Astrocyte (in vitro differentiated cells and primary cell): ENCODE measurements at regions not wholly inside any gene's neighbourhood (a gene's known extent, or its start where the extent isn't known, plus 50 kb on each side); places are given as distances from the start of the nearest gene placed in this dataset.

ENCODE experiments used
- CTCF ChIP-seq: IDR thresholded peaks from 2 replicates; pipeline ENCODE4 v1.5.1; 2011; ENCODE audit warnings: low read depth, mild to moderate bottlenecking, inconsistent platforms, low read length, moderate library complexity; ENCODE audit not compliant: insufficient read depth
- EZH2 ChIP-seq: IDR thresholded peaks from 2 replicates; pipeline ENCODE4 v1.6.1; 2012; ENCODE audit warnings: mild to moderate bottlenecking, low read length, inconsistent platforms; ENCODE audit not compliant: insufficient read depth

GRCh38 chr7:86130268-86130667 lies 513.4 kb upstream of the GRM3 start:
- TF ChIP-seq CTCF (no peak), EZH2 (no peak)
